ENCODE measurements at regions not wholly inside any gene's neighbourhood (a gene's known extent, or its start where the extent isn't known, plus 50 kb on each side); places are given as distances from the start of the nearest gene placed in this dataset.

GRCh38 chr6:119584088-119584487, 234.5 kb upstream of the MAN1A1 start:
- TF ChIP-seq, protein P1, sequence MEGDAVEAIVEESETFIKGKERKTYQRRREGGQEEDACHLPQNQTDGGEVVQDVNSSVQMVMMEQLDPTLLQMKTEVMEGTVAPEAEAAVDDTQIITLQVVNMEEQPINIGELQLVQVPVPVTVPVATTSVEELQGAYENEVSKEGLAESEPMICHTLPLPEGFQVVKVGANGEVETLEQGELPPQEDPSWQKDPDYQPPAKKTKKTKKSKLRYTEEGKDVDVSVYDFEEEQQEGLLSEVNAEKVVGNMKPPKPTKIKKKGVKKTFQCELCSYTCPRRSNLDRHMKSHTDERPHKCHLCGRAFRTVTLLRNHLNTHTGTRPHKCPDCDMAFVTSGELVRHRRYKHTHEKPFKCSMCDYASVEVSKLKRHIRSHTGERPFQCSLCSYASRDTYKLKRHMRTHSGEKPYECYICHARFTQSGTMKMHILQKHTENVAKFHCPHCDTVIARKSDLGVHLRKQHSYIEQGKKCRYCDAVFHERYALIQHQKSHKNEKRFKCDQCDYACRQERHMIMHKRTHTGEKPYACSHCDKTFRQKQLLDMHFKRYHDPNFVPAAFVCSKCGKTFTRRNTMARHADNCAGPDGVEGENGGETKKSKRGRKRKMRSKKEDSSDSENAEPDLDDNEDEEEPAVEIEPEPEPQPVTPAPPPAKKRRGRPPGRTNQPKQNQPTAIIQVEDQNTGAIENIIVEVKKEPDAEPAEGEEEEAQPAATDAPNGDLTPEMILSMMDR (IDR thresholded peaks at IDR 0.05) = no peak
- TF ChIP-seq POLR2A (IDR thresholded peaks at IDR 0.05) = no peak

Measured in uterus (tissue), 2 donors.